A673 (cell line): ENCODE measurements at regions not wholly inside any gene's neighbourhood (a gene's known extent, or its start where the extent isn't known, plus 50 kb on each side); places are given as distances from the start of the nearest gene placed in this dataset.

ENCODE experiments used
- BruUV-seq: library from RNA; stranded (reverse); fragments of 400-500 nt; replicated peaks from 2 replicates; lab custom pipeline; 2021; lab: Mats Ljungman, UMichigan
- CTCF ChIA-PET: fragments of 300-600 bp; sonication (Branson Sonifier 250); formaldehyde crosslinking; loops from one replicate; lab custom pipeline; 2022; ENCODE audit warnings: antibody characterized with exemption; lab: Charles Lee
- POLR2A ChIA-PET: fragments of 300-600 bp; sonication (Branson Sonifier 250); formaldehyde crosslinking; loops from one replicate; lab custom pipeline; 2022; ENCODE audit warnings: antibody characterized with exemption; ENCODE audit not compliant: low non-redundant PET; lab: Charles Lee
- DNase-seq: peaks from one replicate; pipeline ENCODE4 v3.0.0-alpha.2; 2015; ENCODE audit warnings: low spot score
- H3K27ac ChIP-seq: fragments of 200-600 bp; sonication (generic); 2 replicates; pipeline ENCODE4 v1.5.1; 2016; ENCODE audit warnings: mixed run types, low read depth, mild to moderate bottlenecking, mixed read lengths, antibody characterized with exemption, low read length; ENCODE audit not compliant: poor library complexity, severe bottlenecking
- H3K27me3 ChIP-seq: fragments of 200-600 bp; sonication (generic); replicated peaks from 2 replicates; pipeline ENCODE4 v1.6.1; 2017; ENCODE audit warnings: mixed run types, low read depth, mild to moderate bottlenecking, mixed read lengths, antibody characterized with exemption, low read length; ENCODE audit not compliant: insufficient read depth, poor library complexity
- H3K36me3 ChIP-seq: fragments of 200-600 bp; sonication (generic); 2 replicates; pipeline ENCODE4 v1.6.1; 2016; ENCODE audit warnings: mixed run types, mild to moderate bottlenecking, mixed read lengths, antibody characterized with exemption, low read length; ENCODE audit not compliant: insufficient read depth, poor library complexity, severe bottlenecking
- H3K4me1 ChIP-seq: fragments of 200-600 bp; sonication (generic); 2 replicates; pipeline ENCODE4 v1.6.1; 2017; ENCODE audit warnings: mixed run types, mild to moderate bottlenecking, mixed read lengths, antibody characterized with exemption, low read length; ENCODE audit not compliant: insufficient read depth, poor library complexity, severe bottlenecking
- H3K4me3 ChIP-seq: fragments of 200-600 bp; sonication (generic); 2 replicates; pipeline ENCODE4 v1.5.1; 2016; ENCODE audit warnings: low read depth, mixed run types, mild to moderate bottlenecking, mixed read lengths, low read length; ENCODE audit not compliant: poor library complexity, severe bottlenecking
- H3K9me3 ChIP-seq: fragments of 200-600 bp; sonication (generic); 2 replicates; pipeline ENCODE4 v1.6.1; 2016; ENCODE audit warnings: mixed run types, low read depth, mild to moderate bottlenecking, mixed read lengths, antibody characterized with exemption, low read length; ENCODE audit not compliant: poor library complexity, severe bottlenecking
- CTCF ChIP-seq: fragments of 300-800, 200-600 bp; sonication (generic); conservative IDR thresholded peaks from 2 replicates; pipeline ENCODE4 v1.5.1; 2017; ENCODE audit warnings: low read depth, mild to moderate bottlenecking, antibody characterized with exemption, low read length, moderate library complexity, mixed read lengths
- EZH2 ChIP-seq: fragments of 200-600 bp; sonication (generic); IDR thresholded peaks from 2 replicates; pipeline ENCODE4 v1.6.1; 2017; ENCODE audit warnings: borderline replicate concordance, low read depth, mild to moderate bottlenecking, mixed read lengths, antibody characterized with exemption, low read length; ENCODE audit not compliant: poor library complexity, severe bottlenecking
- intact Hi-C: fragments of 100-400 bp; cut with micrococcal nuclease; formaldehyde crosslinking; loops from one replicate; pipeline ENCODE4 v1.10.0; 2022; ENCODE audit not compliant: unreplicated experiment

GRCh38 chr10:16271571-16271970 lies 165.2 kb upstream of the PTER start:
- peaks cover 45% of the 10 kb centered on the region for H3K27me3 ChIP-seq
- no TSS peak for BruUV-seq
- H3K4me1 ChIP-seq: no peaks in the 10 kb centered on the region
- H3K9me3 ChIP-seq: no peaks in the 10 kb centered on the region
- POLR2A ChIA-PET: no interaction called here
- no peak for DNase-seq
- H3K4me3 ChIP-seq: no peak overlapping the region
- H3K27ac ChIP-seq: no peak overlapping the region
- intact Hi-C loops: no loop called here
- H3K36me3 ChIP-seq: no peaks in the 10 kb centered on the region
- CTCF ChIA-PET: no interaction called here
- TF ChIP-seq CTCF: no peak
- no peak for TF ChIP-seq EZH2

- Histone ChIP-seq H3K4me3 (no peak overlapping the region), H3K4me1 (no peaks in the 10 kb centered on the region), H3K27ac (no peak overlapping the region), H3K27me3 (peaks cover 51% of the 10 kb centered on the region), H3K36me3 (no peaks in the 10 kb centered on the region), H3K9me3 (no peaks in the 10 kb centered on the region)
- POLR2A ChIA-PET: no interaction called here
- TF ChIP-seq CTCF (no peak), EZH2 (no peak)
- BruUV-seq: no TSS peak
- CTCF ChIA-PET: no interaction called here
- intact Hi-C loops: no loop called here
- no peak for DNase-seq
These were observed 161.9 kb upstream of the PTER start for GRCh38 chr10:16274911-16275310.

- intact Hi-C loops: no loop called here
- CTCF ChIA-PET: no interaction called here
- H3K27me3 ChIP-seq: peaks cover 19% of the 10 kb centered on the region
- no peak overlapping the region for H3K27ac ChIP-seq
- H3K4me1 ChIP-seq: no peaks in the 10 kb centered on the region
- H3K36me3 ChIP-seq: no peaks in the 10 kb centered on the region
- no TSS peak for BruUV-seq
- POLR2A ChIA-PET: no interaction called here
- TF ChIP-seq EZH2 (no peak), CTCF (no peak)
- no peak for DNase-seq
- no peak overlapping the region for H3K4me3 ChIP-seq
- H3K9me3 ChIP-seq: no peaks in the 10 kb centered on the region
These were observed 156.2 kb upstream of the PTER start for GRCh38 chr10:16280595-16280994.
